OCI-LY7 (cell line): ENCODE measurements at regions not wholly inside any gene's neighbourhood (a gene's known extent, or its start where the extent isn't known, plus 50 kb on each side); places are given as distances from the start of the nearest gene placed in this dataset.

Experiments used
- CTCF ChIP-seq: fragments of 200-600 bp; sonication (generic); conservative IDR thresholded peaks from 2 replicates; pipeline ENCODE4 v1.5.1; 2014; ENCODE audit warnings: mild to moderate bottlenecking, antibody characterized with exemption, low read length, moderate library complexity, mixed read lengths
- EZH2phosphoT487 ChIP-seq: fragments of 200-600 bp; sonication (generic); IDR thresholded peaks from 2 replicates; pipeline ENCODE4 v1.6.1; 2018; ENCODE audit warnings: low read depth, borderline replicate concordance, mild to moderate bottlenecking, mixed run types, antibody characterized with exemption, low read length, moderate library complexity, mixed read lengths

- TF ChIP-seq CTCF, result no peak
- no peak for TF ChIP-seq EZH2phosphoT487
These were observed 786.3 kb upstream of the NOVA1 start for GRCh38 chr14:27384124-27384523.
